22Rv1 (cell line): ENCODE measurements at regions not wholly inside any gene's neighbourhood (a gene's known extent, or its start where the extent isn't known, plus 50 kb on each side); places are given as distances from the start of the nearest gene placed in this dataset.

ENCODE experiments used
- ZFX ChIP-seq: fragments of 450-650 bp; IDR thresholded peaks from 2 replicates; pipeline ENCODE4 v1.6.1; 2017; ENCODE audit warnings: antibody characterized with exemption, borderline replicate concordance
- TF ChIP-seq, protein P1 (sequence below): fragments of 450-650 bp; IDR thresholded peaks from 2 replicates; pipeline ENCODE4 v1.5.1; 2017; ENCODE audit warnings: mild to moderate bottlenecking

DNA sequence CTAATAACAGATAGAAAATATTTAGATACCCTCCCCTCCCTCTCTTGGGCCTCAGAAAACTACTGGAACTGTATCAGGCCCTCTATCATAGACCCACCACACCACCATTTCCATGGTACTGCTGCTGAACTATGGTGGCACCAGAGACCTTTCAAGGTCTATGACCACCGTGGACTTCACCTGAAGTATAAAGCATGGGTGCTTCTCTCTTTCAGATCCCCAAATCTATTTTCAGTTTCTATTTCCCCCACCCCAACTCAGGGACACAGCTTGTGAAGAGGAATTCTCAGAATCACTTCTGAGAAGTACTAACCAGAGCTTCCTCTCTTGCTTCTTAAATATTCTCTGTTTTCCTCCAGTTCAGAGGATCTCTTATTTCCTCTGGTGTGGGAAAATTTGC lies 840.8 kb upstream of the HTR2C start:
- TF ChIP-seq, protein P1, sequence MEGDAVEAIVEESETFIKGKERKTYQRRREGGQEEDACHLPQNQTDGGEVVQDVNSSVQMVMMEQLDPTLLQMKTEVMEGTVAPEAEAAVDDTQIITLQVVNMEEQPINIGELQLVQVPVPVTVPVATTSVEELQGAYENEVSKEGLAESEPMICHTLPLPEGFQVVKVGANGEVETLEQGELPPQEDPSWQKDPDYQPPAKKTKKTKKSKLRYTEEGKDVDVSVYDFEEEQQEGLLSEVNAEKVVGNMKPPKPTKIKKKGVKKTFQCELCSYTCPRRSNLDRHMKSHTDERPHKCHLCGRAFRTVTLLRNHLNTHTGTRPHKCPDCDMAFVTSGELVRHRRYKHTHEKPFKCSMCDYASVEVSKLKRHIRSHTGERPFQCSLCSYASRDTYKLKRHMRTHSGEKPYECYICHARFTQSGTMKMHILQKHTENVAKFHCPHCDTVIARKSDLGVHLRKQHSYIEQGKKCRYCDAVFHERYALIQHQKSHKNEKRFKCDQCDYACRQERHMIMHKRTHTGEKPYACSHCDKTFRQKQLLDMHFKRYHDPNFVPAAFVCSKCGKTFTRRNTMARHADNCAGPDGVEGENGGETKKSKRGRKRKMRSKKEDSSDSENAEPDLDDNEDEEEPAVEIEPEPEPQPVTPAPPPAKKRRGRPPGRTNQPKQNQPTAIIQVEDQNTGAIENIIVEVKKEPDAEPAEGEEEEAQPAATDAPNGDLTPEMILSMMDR: no peak
- no peak for TF ChIP-seq ZFX
